Glutamatergic neuron (in vitro differentiated cells): ENCODE measurements at regions not wholly inside any gene's neighbourhood (a gene's known extent, or its start where the extent isn't known, plus 50 kb on each side); places are given as distances from the start of the nearest gene placed in this dataset.
"Not testable (repeated sequence)": the region's sequence is repeated elsewhere in the genome, so short reads cannot be mapped to it uniquely, and the experiment has no call there.

Source experiments
- DNase-seq: peaks from one replicate; pipeline ENCODE4 v3.0.0; 2022
- H3K27ac Mint-ChIP-seq: one replicate; pipeline ENCODE4 v1.8.0; 2020; ENCODE audit warnings: mild to moderate bottlenecking, mixed read lengths, inconsistent platforms; ENCODE audit not compliant: unreplicated experiment
- H3K27me3 Mint-ChIP-seq: one replicate; pipeline ENCODE4 v1.8.0; 2020; ENCODE audit warnings: mild to moderate bottlenecking, moderate library complexity, mixed read lengths, inconsistent platforms; ENCODE audit not compliant: unreplicated experiment
- H3K36me3 Mint-ChIP-seq: one replicate; pipeline ENCODE4 v1.8.0; 2020; ENCODE audit warnings: mild to moderate bottlenecking, mixed read lengths, inconsistent platforms; ENCODE audit not compliant: unreplicated experiment
- H3K4me1 Mint-ChIP-seq: one replicate; pipeline ENCODE4 v1.8.0; 2020; ENCODE audit warnings: mild to moderate bottlenecking, low read depth, mixed read lengths, inconsistent platforms; ENCODE audit not compliant: unreplicated experiment
- H3K4me3 Mint-ChIP-seq: one replicate; pipeline ENCODE4 v1.8.0; 2020; ENCODE audit warnings: mild to moderate bottlenecking, mixed read lengths, inconsistent platforms; ENCODE audit not compliant: unreplicated experiment
- H3K9me3 Mint-ChIP-seq: one replicate; pipeline ENCODE4 v1.8.0; 2020; ENCODE audit warnings: mild to moderate bottlenecking, moderate library complexity, mixed read lengths, inconsistent platforms; ENCODE audit not compliant: unreplicated experiment
- TF ChIP-seq, protein P1 (sequence below): fragments of 200-600 bp; sonication (generic); IDR thresholded peaks from one replicate; pipeline ENCODE4 v1.5.0; 2021; ENCODE audit not compliant: partially characterized antibody, unreplicated experiment

DNA sequence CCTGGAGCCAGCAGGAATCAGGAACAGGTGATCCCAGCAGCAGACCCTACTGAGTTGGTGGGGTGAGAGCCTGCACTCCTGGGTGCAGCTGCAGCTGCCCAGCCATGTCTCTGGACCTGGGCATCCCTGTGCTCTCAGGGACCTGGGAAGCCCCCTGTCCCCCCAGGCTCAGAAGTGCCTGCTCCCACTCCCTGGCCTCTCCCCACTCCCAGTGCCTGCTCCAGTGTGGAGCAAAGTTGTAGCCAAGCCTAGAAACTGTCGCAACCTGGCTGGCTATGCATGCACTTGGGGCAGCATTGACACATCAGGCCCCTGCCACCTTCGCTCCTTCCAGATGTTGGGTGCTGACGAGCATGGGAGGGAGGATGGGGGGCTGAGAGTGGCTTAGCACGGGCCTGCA is 1124.7 kb upstream of the ACVR2A start:
- TF ChIP-seq, protein P1, sequence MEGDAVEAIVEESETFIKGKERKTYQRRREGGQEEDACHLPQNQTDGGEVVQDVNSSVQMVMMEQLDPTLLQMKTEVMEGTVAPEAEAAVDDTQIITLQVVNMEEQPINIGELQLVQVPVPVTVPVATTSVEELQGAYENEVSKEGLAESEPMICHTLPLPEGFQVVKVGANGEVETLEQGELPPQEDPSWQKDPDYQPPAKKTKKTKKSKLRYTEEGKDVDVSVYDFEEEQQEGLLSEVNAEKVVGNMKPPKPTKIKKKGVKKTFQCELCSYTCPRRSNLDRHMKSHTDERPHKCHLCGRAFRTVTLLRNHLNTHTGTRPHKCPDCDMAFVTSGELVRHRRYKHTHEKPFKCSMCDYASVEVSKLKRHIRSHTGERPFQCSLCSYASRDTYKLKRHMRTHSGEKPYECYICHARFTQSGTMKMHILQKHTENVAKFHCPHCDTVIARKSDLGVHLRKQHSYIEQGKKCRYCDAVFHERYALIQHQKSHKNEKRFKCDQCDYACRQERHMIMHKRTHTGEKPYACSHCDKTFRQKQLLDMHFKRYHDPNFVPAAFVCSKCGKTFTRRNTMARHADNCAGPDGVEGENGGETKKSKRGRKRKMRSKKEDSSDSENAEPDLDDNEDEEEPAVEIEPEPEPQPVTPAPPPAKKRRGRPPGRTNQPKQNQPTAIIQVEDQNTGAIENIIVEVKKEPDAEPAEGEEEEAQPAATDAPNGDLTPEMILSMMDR: no peak
- Mint-ChIP-seq H3K4me3 (no peak overlapping the region), H3K9me3 (peaks cover 3% of the 10 kb centered on the region), H3K27ac (no peak overlapping the region), H3K27me3 (peaks cover 2% of the 10 kb centered on the region), H3K36me3 (peaks cover 12% of the 10 kb centered on the region), H3K4me1 (no peaks in the 10 kb centered on the region)
- DNase-seq: no peak

DNA sequence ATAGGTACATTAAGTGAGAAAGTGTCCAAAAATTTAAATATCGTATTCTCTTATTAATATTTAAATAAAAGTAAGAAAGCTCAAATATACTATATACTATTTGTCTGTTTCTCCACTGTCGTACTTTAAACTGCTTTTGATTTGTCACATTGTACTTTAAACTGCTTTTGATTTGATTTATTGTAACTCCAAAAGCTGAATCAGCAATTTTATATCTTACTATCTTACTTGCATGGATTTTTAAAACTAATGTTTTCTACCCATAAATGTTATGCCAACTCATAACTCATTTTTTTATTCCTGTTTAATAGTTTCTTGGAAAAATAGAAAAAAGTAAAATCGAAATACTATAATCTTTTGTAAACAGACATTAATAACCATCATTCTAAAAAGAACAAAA is 1128.2 kb upstream of the ACVR2A start:
- DNase-seq: no peak
- TF ChIP-seq, protein P1: no peak
- H3K27me3 Mint-ChIP-seq: no peaks in the 10 kb centered on the region
- no peaks in the 10 kb centered on the region for H3K4me1 Mint-ChIP-seq
- H3K9me3 Mint-ChIP-seq: no peaks in the 10 kb centered on the region
- no peak overlapping the region for H3K4me3 Mint-ChIP-seq
- peaks cover 6% of the 10 kb centered on the region for H3K36me3 Mint-ChIP-seq
- no peak overlapping the region for H3K27ac Mint-ChIP-seq

DNA sequence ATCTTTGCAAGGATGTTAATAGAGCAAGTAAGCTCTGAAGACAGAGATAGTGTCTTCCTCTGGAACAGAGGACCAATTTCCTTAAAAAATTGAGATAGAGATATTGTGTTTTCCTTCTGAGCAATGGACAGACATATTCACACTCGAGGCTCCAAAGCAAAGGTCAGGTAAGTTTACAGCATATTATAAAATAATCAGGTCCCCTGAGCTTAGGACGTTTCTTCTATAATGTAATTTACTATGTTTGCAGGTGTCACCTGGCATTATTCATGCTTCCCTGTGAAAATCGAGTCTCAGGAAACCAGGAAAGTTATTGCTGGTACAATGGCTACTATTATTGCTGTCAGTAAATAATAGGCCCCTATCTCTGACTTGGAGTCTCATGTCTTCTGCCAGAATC is 1135.8 kb upstream of the ACVR2A start:
- H3K9me3 Mint-ChIP-seq: peaks cover under 1% of the 10 kb centered on the region
- H3K27ac Mint-ChIP-seq: no peak overlapping the region

DNA sequence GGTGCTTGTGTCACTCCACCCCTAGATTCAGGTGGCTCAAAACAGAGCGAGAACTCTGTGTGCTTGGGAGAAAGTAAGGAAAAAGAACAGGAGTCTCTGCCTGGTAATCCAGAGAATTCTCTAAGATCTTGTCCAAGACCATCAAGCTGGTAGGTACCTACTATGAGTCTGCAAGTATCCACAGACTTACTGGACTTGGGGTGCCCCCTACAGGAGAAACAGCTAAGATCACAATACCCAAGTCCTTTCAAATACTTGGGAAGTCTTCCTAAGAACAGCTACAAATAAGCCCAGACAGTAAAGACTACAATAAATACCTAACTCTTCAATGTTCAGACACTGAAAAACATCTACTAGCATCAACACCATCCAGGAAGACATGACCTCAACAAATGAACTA is 1143.6 kb upstream of the ACVR2A start:
- Mint-ChIP-seq H3K9me3 (peaks cover 8% of the 10 kb centered on the region), H3K27me3 (peaks cover 1% of the 10 kb centered on the region), H3K36me3 (peaks cover 13% of the 10 kb centered on the region)

More for the DNA sequence above, 1135.8 kb upstream of the ACVR2A start:
- Mint-ChIP-seq H3K36me3 (no peaks in the 10 kb centered on the region), H3K4me1 (no peaks in the 10 kb centered on the region), H3K27me3 (peaks cover 2% of the 10 kb centered on the region), H3K4me3 (no peak overlapping the region)
- TF ChIP-seq, protein P1: no peak
- no peak for DNase-seq

DNA sequence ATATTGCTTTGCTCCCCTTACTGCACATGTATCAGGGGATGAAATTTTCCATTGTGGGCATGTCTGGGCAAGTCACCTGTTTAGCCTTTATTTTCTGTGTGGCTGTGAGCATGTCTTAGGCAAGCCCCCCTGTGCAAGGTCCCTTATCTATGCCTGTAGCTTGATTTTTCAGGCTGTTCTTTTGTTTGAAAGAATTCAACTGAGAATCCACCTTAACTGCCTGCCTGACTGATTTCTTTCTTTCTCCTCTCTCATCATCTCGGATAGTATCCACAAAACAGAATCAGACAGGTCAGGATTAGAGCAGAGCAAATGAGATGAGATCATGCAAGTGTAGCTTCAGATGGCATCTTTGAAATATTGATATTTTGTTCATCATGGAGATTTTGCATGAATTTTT is 1147.5 kb upstream of the ACVR2A start:
- Mint-ChIP-seq H3K4me3 (no peak overlapping the region), H3K27me3 (peaks cover 1% of the 10 kb centered on the region), H3K36me3 (peaks cover 9% of the 10 kb centered on the region), H3K27ac (no peak overlapping the region), H3K4me1 (no peaks in the 10 kb centered on the region), H3K9me3 (peaks cover 4% of the 10 kb centered on the region)
- TF ChIP-seq, protein P1: no peak
- no peak for DNase-seq

More for the DNA sequence above, 1143.6 kb upstream of the ACVR2A start:
- Mint-ChIP-seq H3K27ac (no peak overlapping the region), H3K4me3 (no peak overlapping the region), H3K4me1 (no peaks in the 10 kb centered on the region)
- TF ChIP-seq, protein P1: no peak
- no peak for DNase-seq

DNA sequence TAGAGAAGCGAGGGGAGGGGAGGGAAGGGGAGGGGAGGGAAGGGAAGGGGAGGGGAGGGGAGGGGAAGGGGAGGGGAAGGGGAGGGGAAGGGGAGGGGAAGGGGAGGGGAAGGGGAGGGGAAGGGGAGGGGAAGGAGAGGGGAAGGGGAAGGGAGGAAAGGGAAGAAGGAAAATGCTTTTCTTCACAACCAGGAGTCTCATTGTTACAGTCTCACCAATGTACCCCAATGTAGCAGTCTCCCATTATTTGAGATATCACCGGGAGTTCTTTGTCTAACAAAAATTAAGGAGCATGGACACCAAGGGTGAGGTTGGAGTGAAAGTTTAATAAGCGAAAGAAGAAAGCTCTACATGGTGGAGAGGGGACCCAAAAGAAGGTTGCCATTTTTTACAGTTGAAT is 1148.0 kb upstream of the ACVR2A start:
- H3K27me3 Mint-ChIP-seq, H3K4me1 Mint-ChIP-seq, H3K27ac Mint-ChIP-seq, H3K4me3 Mint-ChIP-seq, DNase-seq, H3K36me3 Mint-ChIP-seq, H3K9me3 Mint-ChIP-seq: not testable (repeated sequence)
